Neuron (in vitro differentiated cells): ENCODE measurements at regions not wholly inside any gene's neighbourhood (a gene's known extent, or its start where the extent isn't known, plus 50 kb on each side); places are given as distances from the start of the nearest gene placed in this dataset.

Experiments used
- H2AFZ ChIP-seq: one replicate; pipeline ENCODE4 v1.6.1; 2013; ENCODE audit warnings: low read depth, mild to moderate bottlenecking, inconsistent platforms, low read length, moderate library complexity
- H3K27me3 ChIP-seq: one replicate; pipeline ENCODE4 v1.6.1; 2013; ENCODE audit warnings: low read length; ENCODE audit not compliant: insufficient read depth
- H3K36me3 ChIP-seq: one replicate; pipeline ENCODE4 v1.6.1; 2013; ENCODE audit warnings: low read length; ENCODE audit not compliant: insufficient read depth
- H3K4me1 ChIP-seq: one replicate; pipeline ENCODE4 v1.6.1; 2013; ENCODE audit warnings: low read length; ENCODE audit not compliant: insufficient read depth
- H3K4me3 ChIP-seq: 2 replicates; pipeline ENCODE4 v1.5.1; 2013; ENCODE audit warnings: mild to moderate bottlenecking, low read length, moderate library complexity
- H3K9me3 ChIP-seq: one replicate; pipeline ENCODE4 v1.6.1; 2013; ENCODE audit warnings: low read length

- H3K4me1 ChIP-seq: peaks cover 5% of the 10 kb centered on the region
- H2AFZ ChIP-seq: no peak overlapping the region
- H3K27me3 ChIP-seq: peaks cover 43% of the 10 kb centered on the region
- no peaks in the 10 kb centered on the region for H3K36me3 ChIP-seq
- H3K4me3 ChIP-seq: no peak overlapping the region
- H3K9me3 ChIP-seq: no peaks in the 10 kb centered on the region
Measured at GRCh38 chr9:134231330-134231745, 67.0 kb upstream of the RNU6ATAC start.

- Histone ChIP-seq H3K9me3 (no peaks in the 10 kb centered on the region), H2AFZ (no peak overlapping the region), H3K27me3 (peaks cover 43% of the 10 kb centered on the region), H3K4me3 (no peak overlapping the region), H3K36me3 (no peaks in the 10 kb centered on the region), H3K4me1 (peaks cover 5% of the 10 kb centered on the region)
Measured at GRCh38 chr9:134231767-134232166, 67.4 kb upstream of the RNU6ATAC start.

GRCh38 chr9:134233022-134233421 is 68.7 kb upstream of the RNU6ATAC start:
- Histone ChIP-seq H3K9me3 (no peaks in the 10 kb centered on the region), H3K36me3 (no peaks in the 10 kb centered on the region), H3K27me3 (peaks cover 36% of the 10 kb centered on the region)

GRCh38 chr9:134234001-134234660 is 69.8 kb upstream of the RNU6ATAC start:
- H3K4me1 ChIP-seq: no peaks in the 10 kb centered on the region
- H3K9me3 ChIP-seq: no peaks in the 10 kb centered on the region
- no peak overlapping the region for H3K4me3 ChIP-seq
- no peak overlapping the region for H2AFZ ChIP-seq
- peaks cover 25% of the 10 kb centered on the region for H3K27me3 ChIP-seq
- no peaks in the 10 kb centered on the region for H3K36me3 ChIP-seq

More at GRCh38 chr9:134233022-134233421, 68.7 kb upstream of the RNU6ATAC start:
- Histone ChIP-seq H2AFZ (no peak overlapping the region), H3K4me3 (no peak overlapping the region), H3K4me1 (peaks cover 4% of the 10 kb centered on the region)

- no peak overlapping the region for H2AFZ ChIP-seq
- H3K9me3 ChIP-seq: no peaks in the 10 kb centered on the region
- no peaks in the 10 kb centered on the region for H3K36me3 ChIP-seq
- H3K4me3 ChIP-seq: no peak overlapping the region
- H3K4me1 ChIP-seq: no peaks in the 10 kb centered on the region
- peaks cover 20% of the 10 kb centered on the region for H3K27me3 ChIP-seq
Measured at GRCh38 chr9:134234687-134235359, 70.5 kb upstream of the RNU6ATAC start.

GRCh38 chr9:134235366-134235765 is 71.0 kb upstream of the RNU6ATAC start:
- Histone ChIP-seq H3K4me1 (no peaks in the 10 kb centered on the region), H3K4me3 (no peak overlapping the region), H3K9me3 (no peaks in the 10 kb centered on the region), H3K36me3 (no peaks in the 10 kb centered on the region), H3K27me3 (peaks cover 23% of the 10 kb centered on the region), H2AFZ (no peak overlapping the region)

- H3K27me3 ChIP-seq: peaks cover 22% of the 10 kb centered on the region
- H3K4me1 ChIP-seq: no peaks in the 10 kb centered on the region
Measured at GRCh38 chr9:134236001-134236421, 71.6 kb upstream of the RNU6ATAC start.

GRCh38 chr9:134236935-134237629 is 72.7 kb upstream of the RNU6ATAC start:
- H3K9me3 ChIP-seq: no peaks in the 10 kb centered on the region
- peaks cover 19% of the 10 kb centered on the region for H3K27me3 ChIP-seq
- H3K4me1 ChIP-seq: no peaks in the 10 kb centered on the region
- H3K4me3 ChIP-seq: no peak overlapping the region
- H2AFZ ChIP-seq: no peak overlapping the region
- no peaks in the 10 kb centered on the region for H3K36me3 ChIP-seq

More at GRCh38 chr9:134236001-134236421, 71.6 kb upstream of the RNU6ATAC start:
- Histone ChIP-seq H2AFZ (no peak overlapping the region), H3K36me3 (no peaks in the 10 kb centered on the region), H3K4me3 (no peak overlapping the region), H3K9me3 (no peaks in the 10 kb centered on the region)

- Histone ChIP-seq H3K4me3 (no peak overlapping the region), H3K9me3 (no peaks in the 10 kb centered on the region), H2AFZ (no peak overlapping the region), H3K27me3 (peaks cover 16% of the 10 kb centered on the region), H3K4me1 (no peaks in the 10 kb centered on the region), H3K36me3 (no peaks in the 10 kb centered on the region)
Measured at GRCh38 chr9:134237630-134238265, 73.4 kb upstream of the RNU6ATAC start.

GRCh38 chr9:134239130-134239903 is 75.0 kb upstream of the RNU6ATAC start:
- H2AFZ ChIP-seq: no peak overlapping the region
- H3K4me3 ChIP-seq: no peak overlapping the region
- peaks cover 14% of the 10 kb centered on the region for H3K27me3 ChIP-seq
- no peaks in the 10 kb centered on the region for H3K36me3 ChIP-seq
- no peaks in the 10 kb centered on the region for H3K4me1 ChIP-seq
- H3K9me3 ChIP-seq: no peaks in the 10 kb centered on the region

GRCh38 chr9:134239939-134240338 is 75.6 kb upstream of the RNU6ATAC start:
- Histone ChIP-seq H3K9me3 (no peaks in the 10 kb centered on the region), H3K36me3 (no peaks in the 10 kb centered on the region), H3K4me3 (no peak overlapping the region), H3K4me1 (no peaks in the 10 kb centered on the region), H3K27me3 (peaks cover 14% of the 10 kb centered on the region), H2AFZ (no peak overlapping the region)

GRCh38 chr9:134240361-134240760 is 76.0 kb upstream of the RNU6ATAC start:
- H3K36me3 ChIP-seq: no peaks in the 10 kb centered on the region

More at GRCh38 chr9:134240361-134240760, 76.0 kb upstream of the RNU6ATAC start:
- no peak overlapping the region for H3K4me3 ChIP-seq
- no peaks in the 10 kb centered on the region for H3K9me3 ChIP-seq
- H3K27me3 ChIP-seq: peaks cover 14% of the 10 kb centered on the region
- no peaks in the 10 kb centered on the region for H3K4me1 ChIP-seq
- no peak overlapping the region for H2AFZ ChIP-seq
